AG08395 (cell line): ENCODE measurements at regions not wholly inside any gene's neighbourhood (a gene's known extent, or its start where the extent isn't known, plus 50 kb on each side); places are given as distances from the start of the nearest gene placed in this dataset.

Experiments
- DNase-seq: peaks from one replicate; pipeline ENCODE4 v3.0.0; 2012; ENCODE audit warnings: mixed read lengths, low spot score

DNA sequence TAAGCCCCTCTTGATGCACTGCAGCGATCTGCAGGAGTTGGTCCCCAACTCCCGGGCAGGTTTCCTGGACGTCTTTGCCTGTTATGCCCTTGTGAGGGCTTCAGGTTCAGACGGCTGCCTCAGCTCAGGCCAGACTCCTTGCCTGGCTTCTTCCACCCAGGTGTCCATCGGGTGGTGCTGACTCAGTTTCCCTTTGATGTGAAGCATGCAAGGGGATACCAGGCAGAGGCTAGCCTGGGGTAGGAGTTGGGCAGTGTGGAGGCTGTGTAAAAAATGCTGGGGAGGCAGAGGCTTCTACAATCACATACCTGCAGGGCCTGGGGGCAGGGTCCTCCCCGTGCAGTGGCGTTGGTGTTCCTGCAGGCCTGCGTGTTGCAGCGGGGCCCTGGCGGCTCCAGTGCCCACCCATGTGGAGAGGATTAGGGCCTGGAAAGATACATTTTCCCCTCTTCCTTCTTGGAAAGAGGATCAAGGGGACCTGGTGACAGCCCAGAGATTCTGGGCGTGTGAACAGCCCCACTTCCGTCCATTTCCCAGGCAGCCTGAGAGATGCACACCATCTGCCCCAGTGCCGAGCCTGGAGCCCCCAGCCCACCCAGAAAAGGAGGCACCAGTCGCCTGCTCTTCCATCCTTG lies 338.3 kb downstream of the DYSF start:
- DNase-seq: no peak

DNA sequence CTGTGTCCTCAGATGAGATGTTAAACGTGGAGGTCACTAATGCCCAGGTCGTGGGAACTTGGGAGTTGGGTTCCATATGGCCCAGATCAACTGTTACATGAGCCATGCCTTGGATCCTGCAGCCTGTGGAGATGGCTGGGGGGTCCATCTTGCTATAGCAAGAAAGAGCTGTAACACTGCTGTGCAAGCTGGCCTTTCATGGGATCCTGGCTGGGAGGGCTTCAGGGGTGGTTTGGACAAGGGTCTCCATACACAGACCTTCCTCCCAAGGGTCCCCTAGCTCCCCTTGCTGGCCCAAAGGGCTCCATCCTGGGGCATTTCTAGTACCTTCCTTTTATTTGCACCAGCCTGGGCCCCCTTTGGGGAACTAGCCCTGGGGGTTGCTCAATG lies 337.7 kb downstream of the DYSF start:
- DNase-seq: no peak

DNA sequence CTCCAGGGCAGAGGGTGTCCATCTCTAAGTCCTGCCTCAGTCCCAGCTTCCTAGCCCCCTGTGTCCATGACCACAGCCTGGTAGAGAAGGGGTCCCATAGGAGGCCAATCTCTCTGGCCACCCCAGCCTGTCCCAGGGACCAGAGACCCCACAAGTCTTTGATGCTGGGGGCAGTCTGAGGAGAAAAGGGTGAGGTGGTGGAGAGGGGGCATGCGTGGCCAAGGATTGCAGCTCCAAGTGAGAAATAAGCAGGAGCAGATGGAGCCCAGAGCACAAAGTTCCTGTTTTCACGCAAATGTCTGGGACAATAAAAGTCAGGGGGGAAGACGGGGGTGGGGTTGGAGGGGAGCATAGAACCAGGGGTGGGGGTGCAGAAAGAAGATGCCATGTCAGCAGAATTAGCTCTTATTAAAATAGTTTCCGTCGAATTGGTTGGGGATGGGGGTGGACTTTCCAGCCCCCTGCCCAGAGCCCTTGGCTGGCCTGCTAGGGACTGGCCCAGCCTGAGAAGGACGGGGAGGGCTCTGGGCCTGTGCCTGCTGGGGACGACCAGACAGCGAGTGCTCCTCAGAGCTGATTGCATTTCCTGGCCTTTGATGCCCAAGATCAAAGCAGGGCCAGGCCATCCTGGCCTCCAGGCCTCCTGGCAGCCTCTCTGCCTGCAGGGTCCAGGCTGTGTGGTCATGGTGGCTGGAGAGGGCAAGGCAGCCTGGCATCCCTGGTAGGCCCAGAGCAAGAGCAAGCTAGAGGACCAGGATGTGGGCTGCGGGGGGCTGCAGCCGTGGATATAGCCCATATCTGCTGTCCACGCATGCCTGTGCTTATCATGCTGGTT lies 337.1 kb downstream of the DYSF start:
- DNase-seq: no peak

DNA sequence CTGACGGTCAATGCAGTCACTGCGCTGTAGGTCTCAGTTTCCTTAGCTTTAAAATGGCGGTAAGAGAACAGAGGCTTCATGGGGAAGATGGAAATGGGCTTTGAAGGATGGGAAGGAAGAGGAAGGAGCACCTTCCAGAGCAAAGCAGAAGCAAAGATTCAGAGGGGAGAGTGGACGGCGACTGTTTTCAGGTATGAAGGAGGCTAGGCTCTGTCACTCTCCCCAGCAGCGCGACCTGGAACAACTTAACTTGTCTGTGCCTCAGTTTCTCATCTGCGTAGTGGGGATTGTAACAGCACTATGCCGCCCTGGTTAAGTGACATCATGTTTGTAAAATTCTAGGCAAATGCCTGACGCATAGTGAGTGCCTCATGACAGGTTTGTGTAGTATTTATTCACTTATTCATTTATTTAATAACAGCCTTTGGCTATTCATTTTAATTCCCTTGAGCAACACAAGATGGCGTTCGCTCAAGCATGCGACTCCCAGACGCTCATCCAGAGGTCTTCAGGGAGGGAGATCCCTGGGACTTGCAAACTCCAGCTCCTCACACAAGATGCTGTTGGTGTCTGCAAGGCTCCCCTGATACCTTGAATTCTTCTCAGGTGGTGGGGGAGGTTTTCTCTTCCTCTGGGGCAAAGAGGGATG lies 336.3 kb downstream of the DYSF start:
- peak; percentile 41 for DNase-seq

DNA sequence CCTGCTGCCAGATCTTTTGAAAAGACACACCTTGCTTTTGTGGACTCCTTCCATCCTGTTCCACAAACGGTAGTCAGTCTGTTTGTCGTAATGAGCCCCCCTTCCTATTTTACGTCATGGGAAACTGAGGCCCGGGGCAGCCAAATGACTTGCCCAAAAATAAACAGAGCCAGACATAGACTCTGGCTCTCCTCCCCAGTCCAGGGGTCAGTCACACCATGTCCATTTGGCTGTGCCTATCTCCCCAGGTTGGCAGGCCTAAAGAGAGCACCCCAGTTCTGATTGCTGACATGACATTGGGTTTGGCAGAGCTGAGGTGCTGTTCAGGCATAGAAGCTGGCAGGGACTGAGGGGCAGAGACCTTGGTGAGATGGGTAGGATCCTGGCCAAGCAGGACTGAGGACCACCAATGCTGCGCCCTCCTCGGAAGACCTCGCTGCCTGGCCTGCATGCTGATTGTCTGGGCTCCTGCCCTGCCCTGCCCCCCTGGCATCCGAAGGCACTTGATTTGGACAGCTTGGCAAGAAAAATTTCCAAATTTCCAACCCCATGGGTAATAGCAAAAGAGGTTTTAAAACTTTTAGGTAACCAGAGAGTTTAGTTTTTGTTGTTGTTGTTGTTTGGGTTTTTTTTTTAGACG lies 335.4 kb downstream of the DYSF start:
- no peak for DNase-seq

GRCh38 chr2:71788186-71788525 lies 334.8 kb downstream of the DYSF start:
- peak; percentile 39 for DNase-seq

DNA sequence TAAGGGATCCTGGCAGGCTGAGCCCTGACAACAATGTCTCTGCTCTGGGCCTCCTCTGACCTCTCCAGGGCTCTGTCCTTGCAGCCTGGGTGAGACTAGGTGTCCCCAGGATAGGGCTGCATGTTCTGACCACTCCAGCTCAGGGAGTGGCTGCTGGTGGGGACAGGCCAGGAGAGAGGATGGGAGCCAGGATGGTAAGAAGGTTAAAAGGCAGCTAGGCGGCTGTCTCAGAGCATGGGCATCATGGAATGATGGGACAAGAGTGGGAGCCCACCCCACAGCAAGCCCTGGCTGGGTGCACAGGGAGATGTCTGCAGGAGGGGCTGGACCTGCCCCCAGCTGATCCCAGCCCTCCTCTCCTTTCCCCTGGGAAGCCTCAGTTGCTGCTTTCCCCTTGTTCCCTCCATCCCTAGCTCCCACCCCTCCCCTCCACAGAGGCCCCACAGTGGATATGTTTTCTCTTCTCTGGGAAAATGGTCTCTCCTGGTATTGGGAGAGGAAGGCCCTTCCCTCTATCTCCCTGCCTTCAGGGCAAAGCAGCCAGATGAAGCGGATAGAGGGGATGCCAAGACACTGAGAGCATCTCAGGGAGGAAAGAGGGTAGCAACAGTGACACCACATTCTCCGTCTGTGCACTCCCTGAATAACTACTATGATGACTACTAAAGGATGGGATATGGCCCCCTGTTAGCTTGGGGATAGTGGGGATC lies 334.3 kb downstream of the DYSF start:
- DNase-seq: peak; percentile 58

DNA sequence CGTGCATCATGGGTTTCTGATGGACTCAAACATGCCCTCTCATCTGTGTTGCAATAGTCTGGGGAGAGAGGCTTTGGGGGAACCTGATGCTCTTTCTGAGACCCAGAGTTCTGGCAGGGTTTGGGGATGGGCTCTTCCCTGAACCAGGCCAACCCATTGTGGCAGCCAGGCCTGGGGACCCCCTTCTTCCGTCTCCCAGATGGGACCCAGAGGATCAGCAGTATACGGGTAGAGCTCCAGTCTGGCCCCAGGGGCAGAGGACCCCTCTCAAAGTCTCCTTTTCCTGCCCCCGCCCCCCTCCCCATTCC lies 333.7 kb downstream of the DYSF start:
- DNase-seq: no peak

- no peak for DNase-seq
Measured at GRCh38 chr2:71786291-71787107, 333.1 kb downstream of the DYSF start.

- DNase-seq: no peak
Measured at GRCh38 chr2:71785516-71785981, 332.2 kb downstream of the DYSF start.

DNA sequence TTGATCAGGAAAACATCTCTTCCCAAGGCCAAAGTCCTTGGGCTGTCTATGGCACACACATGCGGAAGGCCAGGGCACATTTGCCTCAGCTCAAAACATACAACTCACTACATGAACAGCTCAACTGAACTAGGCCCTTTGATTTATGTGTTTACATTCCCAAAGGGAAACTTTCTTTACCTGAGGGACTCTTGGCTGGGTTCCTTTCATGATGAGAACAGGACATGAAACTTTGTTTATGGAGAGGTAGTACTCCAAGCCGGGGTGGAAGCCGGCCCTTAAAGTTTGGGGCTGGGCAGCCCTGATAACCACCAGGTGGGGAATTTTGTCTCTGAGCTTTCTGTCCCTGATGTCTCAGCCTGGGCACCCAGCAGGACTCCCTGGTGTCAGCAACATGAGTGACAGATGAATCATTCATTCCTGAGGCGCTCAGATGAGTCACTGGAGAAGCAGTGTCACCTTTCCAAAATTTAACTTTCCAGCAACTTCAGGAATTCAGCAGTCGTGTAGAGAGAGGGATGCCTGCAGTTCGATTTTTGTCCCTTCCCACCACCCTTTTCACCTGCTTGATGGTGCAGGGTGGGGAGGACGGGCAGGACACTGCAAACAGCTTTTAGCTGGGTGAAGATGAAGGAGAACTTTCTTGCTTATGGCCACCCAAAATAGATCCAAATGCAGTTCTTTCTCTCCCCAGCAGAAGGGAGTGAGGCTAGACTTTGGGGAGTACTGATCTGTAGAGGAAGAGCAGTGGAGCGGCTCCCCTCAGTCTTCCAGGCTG lies 331.6 kb downstream of the DYSF start:
- peak; percentile 71 for DNase-seq

- DNase-seq: no peak
Measured at GRCh38 chr2:71783815-71784214, 330.5 kb downstream of the DYSF start.

GRCh38 chr2:71783215-71783614 lies 329.9 kb downstream of the DYSF start:
- no peak for DNase-seq

DNA sequence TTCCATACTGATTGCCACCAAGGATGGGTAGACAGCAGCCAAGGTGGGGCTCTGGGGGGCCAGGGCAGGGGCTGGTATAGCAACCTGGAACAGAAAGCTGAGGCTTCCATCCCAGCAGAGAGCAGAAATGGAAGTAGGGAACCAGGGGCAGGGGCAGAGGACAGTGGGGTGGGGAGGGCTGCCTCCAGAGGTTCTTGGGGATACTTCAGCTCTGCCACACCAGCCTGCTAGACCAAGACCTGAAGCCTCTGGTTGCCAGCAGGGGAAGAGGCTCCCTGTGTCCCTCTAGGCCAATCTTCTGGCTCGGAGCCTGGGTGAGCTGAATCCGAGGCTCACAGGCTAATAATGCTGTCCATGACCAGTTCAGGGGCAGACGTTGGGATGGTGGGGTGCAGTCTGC lies 329.0 kb downstream of the DYSF start:
- no peak for DNase-seq

GRCh38 chr2:71781695-71782228 lies 328.4 kb downstream of the DYSF start:
- DNase-seq: no peak

- DNase-seq: no peak
Measured at GRCh38 chr2:71780162-71780561, 326.8 kb downstream of the DYSF start.

GRCh38 chr2:71779774-71780105 lies 326.4 kb downstream of the DYSF start:
- no peak for DNase-seq

- DNase-seq: no peak
Measured at GRCh38 chr2:71778936-71779773, 325.8 kb downstream of the DYSF start.

DNA sequence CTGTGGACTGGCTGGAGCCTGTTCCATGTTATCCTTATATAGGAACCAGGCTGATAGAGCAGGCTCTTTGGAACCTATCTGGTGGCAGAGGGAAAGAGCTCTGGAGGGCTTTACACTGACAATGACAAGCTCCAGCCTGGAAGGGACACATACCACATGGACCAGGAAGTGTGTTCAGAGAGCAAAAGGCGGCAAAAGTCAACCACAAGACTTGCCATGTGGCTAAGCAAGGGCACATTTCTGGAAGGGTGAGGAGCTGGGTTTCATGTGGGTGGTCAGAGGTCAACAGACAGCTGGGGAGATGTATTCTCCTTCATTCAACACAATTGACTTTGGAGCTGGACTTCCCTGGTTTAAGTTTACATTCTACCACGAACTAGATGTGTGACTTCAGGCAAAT lies 325.2 kb downstream of the DYSF start:
- DNase-seq: no peak

DNA sequence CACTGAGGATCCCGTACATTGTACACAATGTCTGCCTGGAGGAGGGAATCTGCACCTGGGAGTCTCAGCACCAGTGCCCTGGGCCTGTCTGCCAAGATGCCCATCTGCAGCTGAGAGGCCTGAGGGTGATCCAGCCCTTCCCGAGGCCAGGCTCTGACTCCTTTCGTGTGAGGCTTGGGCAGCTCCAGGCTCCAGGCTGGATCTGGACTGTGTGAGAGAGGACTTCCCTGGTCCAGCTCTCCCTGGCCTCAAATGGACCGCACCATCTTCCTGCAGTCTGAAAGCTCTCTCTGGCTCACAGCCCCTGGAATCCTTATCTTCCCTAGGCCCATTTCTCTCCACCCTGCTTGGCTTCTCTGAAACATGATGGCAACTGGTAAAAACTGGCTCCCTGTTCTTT lies 324.6 kb downstream of the DYSF start:
- DNase-seq: no peak
